KMS-11 (cell line): ENCODE measurements at regions not wholly inside any gene's neighbourhood (a gene's known extent, or its start where the extent isn't known, plus 50 kb on each side); places are given as distances from the start of the nearest gene placed in this dataset.

ENCODE experiments used
- H2AFZ ChIP-seq: fragments of 200-600 bp; sonication (generic); 2 replicates; pipeline ENCODE4 v1.6.1; 2016; ENCODE audit warnings: antibody characterized with exemption, mixed run types, low read depth
- H3K27ac ChIP-seq: fragments of 200-600 bp; sonication (generic); 2 replicates; pipeline ENCODE4 v1.6.1; 2016; ENCODE audit warnings: mild to moderate bottlenecking, mixed run types
- H3K27me3 ChIP-seq: fragments of 200-600 bp; sonication (generic); 2 replicates; pipeline ENCODE4 v1.6.1; 2017; ENCODE audit warnings: mild to moderate bottlenecking, low read depth, mixed run types, moderate library complexity; ENCODE audit not compliant: insufficient read depth
- H3K36me3 ChIP-seq: fragments of 200-600 bp; sonication (generic); 2 replicates; pipeline ENCODE4 v1.6.1; 2017; ENCODE audit warnings: mild to moderate bottlenecking, mixed run types; ENCODE audit not compliant: insufficient read depth
- H3K4me1 ChIP-seq: fragments of 200-600 bp; sonication (generic); 2 replicates; pipeline ENCODE4 v1.6.1; 2016; ENCODE audit warnings: mild to moderate bottlenecking, low read depth, mixed run types; ENCODE audit not compliant: poor library complexity, severe bottlenecking
- H3K4me2 ChIP-seq: fragments of 200-600 bp; sonication (generic); 2 replicates; pipeline ENCODE4 v1.7.0; 2016; ENCODE audit warnings: mild to moderate bottlenecking, mixed run types
- H3K4me3 ChIP-seq: fragments of 200-600 bp; sonication (generic); IDR thresholded peaks from 2 replicates; pipeline ENCODE4 v1.6.1; 2017; ENCODE audit warnings: low read depth, low read length, mixed read lengths; ENCODE audit not compliant: insufficient read depth
- H3K79me2 ChIP-seq: fragments of 200-600 bp; sonication (generic); 2 replicates; pipeline ENCODE4 v1.6.1; 2016; ENCODE audit warnings: low read depth, mixed run types; ENCODE audit not compliant: insufficient read depth
- H3K9ac ChIP-seq: fragments of 200-600 bp; sonication (generic); 2 replicates; pipeline ENCODE4 v1.6.1; 2016; ENCODE audit warnings: mild to moderate bottlenecking, mixed run types
- H4K20me1 ChIP-seq: fragments of 200-600 bp; sonication (generic); 2 replicates; pipeline ENCODE4 v1.6.1; 2016; ENCODE audit warnings: mild to moderate bottlenecking, mixed run types; ENCODE audit not compliant: insufficient read depth
- TF ChIP-seq, protein P1 (sequence below): fragments of 200-600 bp; sonication (generic); conservative IDR thresholded peaks from 2 replicates; pipeline ENCODE4 v1.6.1; 2017; ENCODE audit warnings: low read depth, mild to moderate bottlenecking, antibody characterized with exemption, low read length, moderate library complexity, mixed read lengths

DNA sequence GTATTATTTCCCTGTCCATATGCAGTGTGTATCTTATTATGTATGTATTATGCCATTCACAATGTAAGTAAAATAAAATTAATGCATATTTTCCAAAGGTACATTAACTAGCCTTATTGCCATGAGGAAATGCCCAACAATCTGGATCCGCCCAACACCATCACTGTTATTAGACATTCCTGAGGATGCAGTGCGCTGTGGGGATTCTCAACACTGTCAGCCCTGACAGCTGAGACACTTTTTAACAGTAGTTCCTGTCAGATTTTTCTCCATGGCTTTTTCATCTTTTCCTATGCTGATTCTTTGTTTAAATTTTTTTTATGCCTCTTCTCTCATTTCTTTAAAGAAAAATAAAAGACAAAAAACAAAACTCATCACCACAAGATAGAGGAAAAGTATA lies 1632.9 kb upstream of the PABPC4L start:
- no peak overlapping the region for H3K4me2 ChIP-seq
- no peak overlapping the region for H3K4me3 ChIP-seq
- H3K27ac ChIP-seq = no peak overlapping the region
- no peak overlapping the region for H2AFZ ChIP-seq
- no peaks in the 10 kb centered on the region for H4K20me1 ChIP-seq
- H3K79me2 ChIP-seq = no peaks in the 10 kb centered on the region
- no peaks in the 10 kb centered on the region for H3K4me1 ChIP-seq
- H3K27me3 ChIP-seq = no peaks in the 10 kb centered on the region
- no peak overlapping the region for H3K9ac ChIP-seq
- H3K36me3 ChIP-seq = no peaks in the 10 kb centered on the region
- TF ChIP-seq, protein P1, sequence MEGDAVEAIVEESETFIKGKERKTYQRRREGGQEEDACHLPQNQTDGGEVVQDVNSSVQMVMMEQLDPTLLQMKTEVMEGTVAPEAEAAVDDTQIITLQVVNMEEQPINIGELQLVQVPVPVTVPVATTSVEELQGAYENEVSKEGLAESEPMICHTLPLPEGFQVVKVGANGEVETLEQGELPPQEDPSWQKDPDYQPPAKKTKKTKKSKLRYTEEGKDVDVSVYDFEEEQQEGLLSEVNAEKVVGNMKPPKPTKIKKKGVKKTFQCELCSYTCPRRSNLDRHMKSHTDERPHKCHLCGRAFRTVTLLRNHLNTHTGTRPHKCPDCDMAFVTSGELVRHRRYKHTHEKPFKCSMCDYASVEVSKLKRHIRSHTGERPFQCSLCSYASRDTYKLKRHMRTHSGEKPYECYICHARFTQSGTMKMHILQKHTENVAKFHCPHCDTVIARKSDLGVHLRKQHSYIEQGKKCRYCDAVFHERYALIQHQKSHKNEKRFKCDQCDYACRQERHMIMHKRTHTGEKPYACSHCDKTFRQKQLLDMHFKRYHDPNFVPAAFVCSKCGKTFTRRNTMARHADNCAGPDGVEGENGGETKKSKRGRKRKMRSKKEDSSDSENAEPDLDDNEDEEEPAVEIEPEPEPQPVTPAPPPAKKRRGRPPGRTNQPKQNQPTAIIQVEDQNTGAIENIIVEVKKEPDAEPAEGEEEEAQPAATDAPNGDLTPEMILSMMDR = no peak

DNA sequence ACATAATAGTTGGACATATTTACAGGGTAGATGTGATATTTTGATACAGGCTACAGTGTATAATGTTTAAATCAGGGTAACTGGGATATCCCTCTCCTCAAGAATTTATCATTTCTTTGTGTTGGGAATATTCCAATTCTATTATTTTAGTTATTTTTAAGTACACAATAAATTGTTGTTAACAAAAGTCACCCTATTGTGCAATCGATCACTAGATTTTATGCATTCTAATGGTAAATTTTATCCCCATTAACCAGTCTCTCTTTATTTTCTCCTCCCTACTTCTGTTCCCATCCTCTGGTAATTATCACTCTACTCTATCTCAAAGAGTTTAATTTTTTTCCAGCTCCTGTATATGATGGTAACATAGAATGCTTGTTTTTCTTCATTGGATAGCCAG lies 1631.9 kb upstream of the PABPC4L start:
- TF ChIP-seq, protein P1 = no peak

DNA sequence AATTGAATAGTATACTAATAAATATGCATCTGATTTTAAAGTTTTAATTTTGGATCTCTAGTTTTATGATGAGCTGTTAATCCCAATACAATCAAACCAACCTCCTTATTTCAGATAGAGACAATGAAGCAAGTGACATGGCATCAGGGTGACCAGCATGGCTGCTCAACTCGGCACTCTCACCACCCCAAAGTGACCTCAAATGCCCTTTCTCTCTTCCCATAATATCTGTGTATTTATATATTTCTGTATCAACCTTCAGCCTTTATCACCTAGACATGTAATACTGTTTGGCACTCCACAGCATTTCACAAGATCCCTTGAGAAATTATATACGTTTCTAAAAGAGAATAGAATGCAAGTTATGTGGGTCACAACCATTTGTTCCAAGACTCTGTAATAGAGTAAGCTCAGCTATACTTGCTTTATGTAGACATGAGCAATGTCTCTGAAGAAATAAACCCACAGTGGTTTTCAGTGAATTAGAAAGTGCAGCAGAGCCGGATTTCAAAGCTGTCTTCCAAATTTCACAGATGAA lies 1623.2 kb upstream of the PABPC4L start:
- no peaks in the 10 kb centered on the region for H4K20me1 ChIP-seq
- TF ChIP-seq, protein P1 = no peak
- no peaks in the 10 kb centered on the region for H3K27me3 ChIP-seq
- H3K4me3 ChIP-seq = no peak overlapping the region
- H3K27ac ChIP-seq = no peak overlapping the region
- H3K79me2 ChIP-seq = no peaks in the 10 kb centered on the region
- H3K9ac ChIP-seq = no peak overlapping the region
- H3K4me1 ChIP-seq = no peaks in the 10 kb centered on the region
- H2AFZ ChIP-seq = no peak overlapping the region
- H3K4me2 ChIP-seq = no peak overlapping the region
- H3K36me3 ChIP-seq = no peaks in the 10 kb centered on the region

More for the DNA sequence above, 1631.9 kb upstream of the PABPC4L start:
- Histone ChIP-seq H3K27ac (no peak overlapping the region), H3K4me1 (no peaks in the 10 kb centered on the region), H4K20me1 (no peaks in the 10 kb centered on the region), H3K4me3 (no peak overlapping the region), H3K36me3 (no peaks in the 10 kb centered on the region), H3K27me3 (no peaks in the 10 kb centered on the region), H2AFZ (no peak overlapping the region), H3K9ac (no peak overlapping the region), H3K4me2 (no peak overlapping the region), H3K79me2 (no peaks in the 10 kb centered on the region)

DNA sequence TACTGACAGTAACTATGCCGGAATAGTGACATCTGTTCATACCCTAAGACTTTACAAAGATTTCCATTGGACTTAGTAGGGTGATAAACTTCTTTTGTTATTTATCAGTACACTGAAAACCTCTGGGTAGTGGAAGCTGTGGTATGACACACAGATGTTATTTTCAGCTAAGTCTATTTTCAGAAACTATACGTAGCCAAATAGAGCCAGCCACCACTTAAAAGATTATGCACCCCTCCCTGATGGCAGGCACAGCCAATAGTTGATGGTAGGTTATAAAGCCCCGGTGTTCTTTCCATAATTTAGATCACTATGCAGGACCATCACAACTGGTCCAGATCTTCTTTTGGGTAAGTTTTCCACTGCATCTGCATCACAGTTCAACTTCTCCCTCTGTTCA lies 1603.2 kb upstream of the PABPC4L start:
- Histone ChIP-seq H3K9ac (no peak overlapping the region), H3K4me2 (no peak overlapping the region), H3K4me1 (no peaks in the 10 kb centered on the region), H3K4me3 (no peak overlapping the region), H3K27ac (no peak overlapping the region), H3K27me3 (no peaks in the 10 kb centered on the region), H3K79me2 (no peaks in the 10 kb centered on the region), H4K20me1 (no peaks in the 10 kb centered on the region), H2AFZ (no peak overlapping the region), H3K36me3 (no peaks in the 10 kb centered on the region)
- TF ChIP-seq, protein P1 = no peak

DNA sequence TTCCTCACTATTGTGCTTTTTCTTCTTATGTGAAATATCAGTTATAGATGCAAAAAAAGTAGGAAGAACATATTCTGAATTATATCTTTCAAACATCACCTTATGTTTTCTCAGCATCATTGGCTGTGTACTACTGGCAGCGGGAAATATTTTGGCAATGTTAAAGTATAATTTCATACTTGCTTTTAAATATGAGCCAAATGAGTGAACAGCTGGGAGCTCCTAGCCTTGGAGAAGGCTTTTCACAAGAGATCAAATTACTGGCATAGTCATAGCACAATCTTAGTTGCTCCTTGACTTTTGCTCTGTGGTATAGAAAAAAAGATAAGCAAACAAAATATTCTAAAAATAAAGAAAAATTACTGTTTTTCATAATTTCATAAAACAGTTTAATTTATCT lies 1575.8 kb upstream of the PABPC4L start:
- Histone ChIP-seq H3K4me2 (no peak overlapping the region), H3K27ac (no peak overlapping the region), H3K4me3 (no peak overlapping the region), H3K27me3 (no peaks in the 10 kb centered on the region), H3K79me2 (no peaks in the 10 kb centered on the region), H3K4me1 (no peaks in the 10 kb centered on the region), H2AFZ (no peak overlapping the region), H3K36me3 (no peaks in the 10 kb centered on the region; the same call in 1 of the 2 replicates), H3K9ac (no peak overlapping the region), H4K20me1 (no peaks in the 10 kb centered on the region)
- TF ChIP-seq, protein P1 = no peak
